SK-N-SH treated with all-trans-retinoic acid at 6 μM for 48 hours (cell line): ENCODE measurements at regions not wholly inside any gene's neighbourhood (a gene's known extent, or its start where the extent isn't known, plus 50 kb on each side); places are given as distances from the start of the nearest gene placed in this dataset.
A peak's percentile ranks its signal among the peaks of the same experiment; 100 is the strongest.

ENCODE experiments used
- ATAC-seq: fragments of 200-7000 bp; cut with Tn5 transposase; 3 replicates; pipeline ENCODE4 v1.9.1; 2020; ENCODE audit warnings: mild to moderate bottlenecking, moderate library complexity
- ARNTL ChIP-seq: fragments of 450-650 bp; formaldehyde crosslinking; IDR thresholded peaks from 2 replicates; pipeline ENCODE4 v1.5.0; 2020; ENCODE audit warnings: low read depth, mild to moderate bottlenecking, moderate library complexity, borderline replicate concordance
- BACH2 ChIP-seq: fragments of 250-450 bp; sonication (Bioruptor Pico); IDR thresholded peaks from 2 replicates; pipeline ENCODE4 v1.9.0; 2021; ENCODE audit warnings: mild to moderate bottlenecking, borderline replicate concordance
- CREB5 ChIP-seq: fragments of 250-450 bp; sonication (Bioruptor Pico); IDR thresholded peaks from 2 replicates; pipeline ENCODE4 v1.5.1; 2020; ENCODE audit warnings: low read depth, mild to moderate bottlenecking, moderate library complexity
- CSDC2 ChIP-seq: fragments of 250-450 bp; sonication (Bioruptor Pico); IDR thresholded peaks from 2 replicates; pipeline ENCODE4 v1.5.0; 2020; ENCODE audit warnings: mild to moderate bottlenecking, moderate library complexity
- ESRRG ChIP-seq: fragments of 250-450 bp; sonication (Bioruptor Pico); IDR thresholded peaks from 2 replicates; pipeline ENCODE4 v1.6.1; 2021; ENCODE audit warnings: mild to moderate bottlenecking
- GLIS3 ChIP-seq: fragments of 250-450 bp; sonication (Bioruptor Pico); IDR thresholded peaks from 2 replicates; pipeline ENCODE4 v1.5.0; 2020; ENCODE audit warnings: mild to moderate bottlenecking, moderate library complexity
- OSR1 ChIP-seq: fragments of 250-450 bp; sonication (Bioruptor Pico); IDR thresholded peaks from 2 replicates; pipeline ENCODE4 v1.8.0; 2022; ENCODE audit warnings: moderate library complexity, mild to moderate bottlenecking, inconsistent platforms
- PATZ1 ChIP-seq: fragments of 250-450 bp; sonication (Bioruptor Pico); IDR thresholded peaks from 2 replicates; pipeline ENCODE4 v1.8.0; 2020; ENCODE audit warnings: mild to moderate bottlenecking, moderate library complexity, borderline replicate concordance
- SNAI2 ChIP-seq: fragments of 250-450 bp; sonication (Bioruptor Pico); IDR thresholded peaks from 2 replicates; pipeline ENCODE4 v1.5.0; 2020; ENCODE audit warnings: mild to moderate bottlenecking, moderate library complexity
- TCF4 ChIP-seq: fragments of 250-450 bp; sonication (Bioruptor Pico); IDR thresholded peaks from 2 replicates; pipeline ENCODE4 v1.8.0; 2021; ENCODE audit warnings: mild to moderate bottlenecking, moderate library complexity, borderline replicate concordance
- TOX ChIP-seq: fragments of 250-450 bp; sonication (Bioruptor Pico); IDR thresholded peaks from 2 replicates; pipeline ENCODE4 v1.8.0; 2021; ENCODE audit warnings: mild to moderate bottlenecking, moderate library complexity, borderline replicate concordance
- TSHZ2 ChIP-seq: fragments of 250-450 bp; sonication (Bioruptor Pico); IDR thresholded peaks from 2 replicates; pipeline ENCODE4 v1.5.0; 2020; ENCODE audit warnings: mild to moderate bottlenecking, moderate library complexity
- ZC3H10 ChIP-seq: fragments of 250-450 bp; sonication (Bioruptor Pico); IDR thresholded peaks from 2 replicates; pipeline ENCODE4 v1.5.1; 2021; ENCODE audit warnings: mild to moderate bottlenecking, moderate library complexity
- ZNF70 ChIP-seq: fragments of 450-650 bp; formaldehyde crosslinking; IDR thresholded peaks from 2 replicates; pipeline ENCODE4 v1.5.0; 2020; ENCODE audit warnings: mild to moderate bottlenecking, moderate library complexity

- ATAC-seq, result no peak
- TF ChIP-seq TOX (CRISPR knock-in tag) (no peak), TSHZ2 (CRISPR knock-in tag) (no peak), BACH2 (CRISPR knock-in tag) (no peak), TCF4 (no peak), ZNF70 (CRISPR knock-in tag) (no peak), ARNTL (CRISPR knock-in tag) (no peak)
- TF ChIP-seq, all 23 proteins: peak for 0
Observed at GRCh38 chr5:74124826-74125225, 498.8 kb downstream of the ARHGEF28 start.

GRCh38 chr5:74123929-74124328 lies 497.9 kb downstream of the ARHGEF28 start:
- no peak for ATAC-seq
- TF ChIP-seq CSDC2 (CRISPR knock-in tag), result no peak
- no peak for TF ChIP-seq OSR1
- TF ChIP-seq ESRRG (CRISPR knock-in tag), result no peak
- TF ChIP-seq GLIS3 (CRISPR knock-in tag), result no peak
- TF ChIP-seq PATZ1 (CRISPR knock-in tag), result no peak
- no peak for TF ChIP-seq BACH2 (CRISPR knock-in tag)
- TF ChIP-seq TCF4, result no peak
- TF ChIP-seq ZNF70 (CRISPR knock-in tag), result no peak

GRCh38 chr5:74122979-74123590 lies 497.1 kb downstream of the ARHGEF28 start:
- no peak for TF ChIP-seq CREB5 (CRISPR knock-in tag)
- TF ChIP-seq PATZ1 (CRISPR knock-in tag), result no peak
- no peak for TF ChIP-seq BACH2 (CRISPR knock-in tag)
- TF ChIP-seq SNAI2 (CRISPR knock-in tag), result no peak
- TF ChIP-seq TSHZ2 (CRISPR knock-in tag), result no peak
- no peak for TF ChIP-seq GLIS3 (CRISPR knock-in tag)
- no peak for TF ChIP-seq CSDC2 (CRISPR knock-in tag)

GRCh38 chr5:74122175-74122574 lies 496.2 kb downstream of the ARHGEF28 start:
- no peak for TF ChIP-seq ZC3H10 (CRISPR knock-in tag)
- peak; percentile 51; the same call in 1 of the 2 replicates for TF ChIP-seq ZNF70 (CRISPR knock-in tag)
- no peak for ATAC-seq

More at GRCh38 chr5:74122979-74123590, 497.1 kb downstream of the ARHGEF28 start:
- no peak for ATAC-seq
